ENCODE measurements at regions not wholly inside any gene's neighbourhood (a gene's known extent, or its start where the extent isn't known, plus 50 kb on each side); places are given as distances from the start of the nearest gene placed in this dataset.

DNA sequence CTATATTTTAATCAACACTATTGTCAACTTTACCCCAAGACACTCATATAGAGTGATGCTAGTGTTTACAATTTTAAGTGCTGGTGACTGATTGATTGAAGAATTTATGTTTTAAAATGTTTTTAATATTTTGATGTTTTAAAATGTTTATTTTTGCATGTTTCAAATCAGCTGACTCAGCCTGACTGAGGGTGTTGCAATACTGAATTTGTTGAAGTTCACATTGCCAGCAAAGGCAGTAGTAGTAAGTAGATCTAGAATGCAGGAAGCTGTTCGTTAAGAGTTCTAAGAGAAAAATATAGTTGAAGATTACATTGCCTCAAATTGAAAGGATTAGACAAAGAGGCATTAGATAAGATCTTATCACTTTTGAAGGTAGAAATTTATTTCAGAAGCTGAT lies 977.6 kb downstream of the IGSF11 start:
- Histone ChIP-seq H3K9me3 (no peaks in the 10 kb centered on the region), H3K4me1 (no peaks in the 10 kb centered on the region), H3K27me3 (no peaks in the 10 kb centered on the region), H3K36me3 (no peaks in the 10 kb centered on the region), H3K27ac (no peak overlapping the region), H3K4me3 (no peak overlapping the region)
- TF ChIP-seq POLR2AphosphoS5 (IDR thresholded peaks at IDR 0.05) (no peak), EP300 (IDR thresholded peaks at IDR 0.05) (no peak), POLR2A (IDR thresholded peaks at IDR 0.05) (no peak)
- TF ChIP-seq, protein P1, sequence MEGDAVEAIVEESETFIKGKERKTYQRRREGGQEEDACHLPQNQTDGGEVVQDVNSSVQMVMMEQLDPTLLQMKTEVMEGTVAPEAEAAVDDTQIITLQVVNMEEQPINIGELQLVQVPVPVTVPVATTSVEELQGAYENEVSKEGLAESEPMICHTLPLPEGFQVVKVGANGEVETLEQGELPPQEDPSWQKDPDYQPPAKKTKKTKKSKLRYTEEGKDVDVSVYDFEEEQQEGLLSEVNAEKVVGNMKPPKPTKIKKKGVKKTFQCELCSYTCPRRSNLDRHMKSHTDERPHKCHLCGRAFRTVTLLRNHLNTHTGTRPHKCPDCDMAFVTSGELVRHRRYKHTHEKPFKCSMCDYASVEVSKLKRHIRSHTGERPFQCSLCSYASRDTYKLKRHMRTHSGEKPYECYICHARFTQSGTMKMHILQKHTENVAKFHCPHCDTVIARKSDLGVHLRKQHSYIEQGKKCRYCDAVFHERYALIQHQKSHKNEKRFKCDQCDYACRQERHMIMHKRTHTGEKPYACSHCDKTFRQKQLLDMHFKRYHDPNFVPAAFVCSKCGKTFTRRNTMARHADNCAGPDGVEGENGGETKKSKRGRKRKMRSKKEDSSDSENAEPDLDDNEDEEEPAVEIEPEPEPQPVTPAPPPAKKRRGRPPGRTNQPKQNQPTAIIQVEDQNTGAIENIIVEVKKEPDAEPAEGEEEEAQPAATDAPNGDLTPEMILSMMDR (IDR thresholded peaks at IDR 0.05), result no peak
- 59 to 80% methylated on average over 1 of the region's 1 CpG for WGBS, 2 donors (ENCODE audit: low coverage in 1 of 2)
- no peak for ATAC-seq

DNA sequence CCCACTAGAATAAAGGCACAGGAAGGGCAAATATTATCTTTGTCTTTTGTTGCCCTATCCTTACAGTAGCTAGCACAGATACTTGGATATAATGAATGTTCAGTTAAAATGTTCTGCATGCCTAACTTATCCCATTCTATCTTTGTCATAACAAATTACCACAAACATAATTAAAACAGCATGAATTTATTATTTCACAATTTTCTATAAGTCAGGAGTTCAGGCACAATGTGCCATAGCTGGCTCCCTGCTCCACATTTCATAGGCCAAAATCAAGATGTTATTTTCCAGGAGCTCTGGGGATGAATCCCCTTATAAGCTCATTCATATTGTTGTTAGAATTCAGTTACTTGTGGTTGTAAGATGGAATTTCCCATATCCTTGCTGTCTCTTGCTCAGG lies 975.5 kb downstream of the IGSF11 start:
- H3K9me3 ChIP-seq, result no peaks in the 10 kb centered on the region
- no peaks in the 10 kb centered on the region for H3K27me3 ChIP-seq
- no peaks in the 10 kb centered on the region for H3K36me3 ChIP-seq
- no peaks in the 10 kb centered on the region for H3K4me1 ChIP-seq
- no peak for ATAC-seq
- TF ChIP-seq POLR2AphosphoS5 (IDR thresholded peaks at IDR 0.05) (no peak), POLR2A (IDR thresholded peaks at IDR 0.05) (no peak), EP300 (IDR thresholded peaks at IDR 0.05) (no peak)
- TF ChIP-seq, protein P1 (IDR thresholded peaks at IDR 0.05), result no peak
- H3K27ac ChIP-seq, result no peak overlapping the region
- no peak overlapping the region for H3K4me3 ChIP-seq

DNA sequence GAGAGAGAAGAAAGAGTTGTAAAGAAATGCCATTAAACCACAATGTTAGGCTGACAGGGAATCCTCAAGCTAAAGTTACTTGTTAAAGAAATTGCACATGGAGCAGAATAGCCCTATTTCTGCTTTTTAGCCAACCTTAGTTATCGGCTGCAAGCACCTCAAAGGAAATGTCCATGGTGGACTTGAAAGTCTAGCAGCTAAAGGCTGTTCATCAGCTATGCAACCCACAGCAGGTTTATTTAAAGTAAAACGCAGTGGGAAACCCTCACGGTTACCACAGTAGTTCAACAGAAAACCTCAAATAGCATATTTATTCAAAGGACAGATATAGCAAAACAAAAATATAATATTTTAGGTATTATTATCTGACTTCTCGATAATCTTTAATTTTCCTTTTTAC lies 967.2 kb downstream of the IGSF11 start:
- WGBS, 2 donors (ENCODE audit: low coverage in 1 of 2), result 88 to 89% methylated on average over 4 of the region's 4 CpGs
- H3K4me3 ChIP-seq, result no peak overlapping the region
- H3K27ac ChIP-seq, result no peak overlapping the region
- no peaks in the 10 kb centered on the region for H3K36me3 ChIP-seq
- ATAC-seq, result no peak
- no peaks in the 10 kb centered on the region for H3K27me3 ChIP-seq
- TF ChIP-seq POLR2A (IDR thresholded peaks at IDR 0.05), result no peak
- TF ChIP-seq, protein P1 (IDR thresholded peaks at IDR 0.05), result no peak
- no peak for TF ChIP-seq EP300 (IDR thresholded peaks at IDR 0.05)
- TF ChIP-seq POLR2AphosphoS5 (IDR thresholded peaks at IDR 0.05), result no peak
- no peaks in the 10 kb centered on the region for H3K9me3 ChIP-seq
- H3K4me1 ChIP-seq, result no peaks in the 10 kb centered on the region

DNA sequence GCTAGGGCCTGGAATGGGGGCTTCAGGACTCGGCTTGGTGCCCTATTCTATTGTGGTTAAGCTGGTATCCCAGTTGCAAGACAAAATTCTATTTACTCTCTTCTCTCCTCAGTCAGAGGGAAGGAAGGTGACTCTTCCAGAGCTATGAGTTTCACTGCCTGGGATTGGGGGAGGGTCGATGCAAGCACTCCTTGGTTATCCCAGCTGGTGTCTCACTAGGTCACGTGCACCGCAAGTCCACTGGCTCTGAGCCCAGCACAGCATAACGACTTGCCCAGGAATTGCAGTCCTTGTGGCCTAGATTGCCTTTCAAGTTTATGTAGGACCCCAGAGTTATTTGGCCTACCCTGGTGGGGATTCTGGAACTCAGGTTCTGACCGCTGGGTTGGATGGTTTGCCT lies 958.8 kb downstream of the IGSF11 start:
- 42 to 59% methylated on average over 5 of the region's 6 CpGs for WGBS, 2 donors (ENCODE audit: low coverage in 1 of 2)
- ATAC-seq, result no peak
- Histone ChIP-seq H3K4me1 (no peaks in the 10 kb centered on the region), H3K27me3 (no peaks in the 10 kb centered on the region), H3K9me3 (peaks cover 0 to 16% (median 0%) of the 10 kb centered on the region in 3 donors), H3K4me3 (no peak overlapping the region), H3K36me3 (no peaks in the 10 kb centered on the region), H3K27ac (no peak overlapping the region)
- TF ChIP-seq POLR2AphosphoS5 (IDR thresholded peaks at IDR 0.05) (no peak), EP300 (IDR thresholded peaks at IDR 0.05) (no peak), POLR2A (IDR thresholded peaks at IDR 0.05) (no peak)
- TF ChIP-seq, protein P1 (IDR thresholded peaks at IDR 0.05), result no peak

DNA sequence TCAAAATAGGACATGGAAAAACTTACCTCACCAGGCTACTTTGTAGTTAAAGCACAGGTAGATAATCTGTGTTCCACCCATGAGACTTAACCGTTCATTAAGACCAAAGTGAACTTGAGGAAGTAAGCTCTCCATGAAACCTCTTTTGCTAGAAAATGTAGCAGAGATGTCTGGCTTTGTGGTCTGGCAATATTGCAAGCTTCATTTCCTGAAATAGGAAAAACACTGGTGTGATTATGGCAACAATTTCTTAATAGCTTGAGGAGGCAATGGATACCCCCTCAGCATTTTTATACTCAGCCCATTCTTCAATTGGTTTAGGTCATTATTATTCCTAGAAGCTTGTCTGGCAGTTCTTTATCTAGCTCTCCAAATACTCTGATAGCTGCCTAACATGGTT lies 957.3 kb downstream of the IGSF11 start:
- H3K4me3 ChIP-seq, result no peak overlapping the region
- no peaks in the 10 kb centered on the region for H3K36me3 ChIP-seq
- no peak for TF ChIP-seq POLR2A (IDR thresholded peaks at IDR 0.05)
- TF ChIP-seq POLR2AphosphoS5 (IDR thresholded peaks at IDR 0.05), result no peak
- TF ChIP-seq EP300 (IDR thresholded peaks at IDR 0.05), result no peak
- TF ChIP-seq, protein P1 (IDR thresholded peaks at IDR 0.05), result no peak
- ATAC-seq, result no peak
- H3K27ac ChIP-seq, result no peak overlapping the region
- whole genome bisulfite sequencing, 2 donors (ENCODE audit: low coverage in 1 of 2), result 65 to 75% methylated on average over 1 of the region's 1 CpG
- no peaks in the 10 kb centered on the region for H3K4me1 ChIP-seq
- H3K9me3 ChIP-seq, result peaks cover 0 to 16% (median 0%) of the 10 kb centered on the region in 3 donors
- H3K27me3 ChIP-seq, result no peaks in the 10 kb centered on the region
